HG03139 (cell line): ENCODE measurements at regions not wholly inside any gene's neighbourhood (a gene's known extent, or its start where the extent isn't known, plus 50 kb on each side); places are given as distances from the start of the nearest gene placed in this dataset.

ENCODE experiments used
- ATAC-seq: cut with Tn5 transposase; IDR thresholded peaks from one replicate; pipeline ENCODE4 v1.9.1; 2021; ENCODE audit not compliant: unreplicated experiment

DNA sequence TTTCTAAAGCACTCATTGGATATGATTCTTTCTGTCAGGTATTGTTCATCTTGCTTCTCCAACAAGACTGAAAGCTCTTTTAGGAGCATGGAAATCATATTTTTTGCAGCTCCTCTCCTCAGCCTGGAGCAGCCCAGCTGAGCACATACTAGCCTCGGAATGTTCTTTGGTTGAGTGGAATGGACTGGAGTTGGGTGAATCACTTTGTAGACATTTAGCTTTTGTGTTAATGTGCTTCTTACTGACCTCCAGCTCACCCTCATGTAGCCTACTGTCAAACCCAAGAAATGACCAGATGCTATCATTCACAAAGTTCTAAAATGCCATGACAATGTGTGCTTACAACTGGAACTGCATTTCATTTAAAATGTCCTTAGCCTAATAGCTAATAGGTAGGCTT, 161.1 kb downstream of the NUAK1 start:
- ATAC-seq: no peak

DNA sequence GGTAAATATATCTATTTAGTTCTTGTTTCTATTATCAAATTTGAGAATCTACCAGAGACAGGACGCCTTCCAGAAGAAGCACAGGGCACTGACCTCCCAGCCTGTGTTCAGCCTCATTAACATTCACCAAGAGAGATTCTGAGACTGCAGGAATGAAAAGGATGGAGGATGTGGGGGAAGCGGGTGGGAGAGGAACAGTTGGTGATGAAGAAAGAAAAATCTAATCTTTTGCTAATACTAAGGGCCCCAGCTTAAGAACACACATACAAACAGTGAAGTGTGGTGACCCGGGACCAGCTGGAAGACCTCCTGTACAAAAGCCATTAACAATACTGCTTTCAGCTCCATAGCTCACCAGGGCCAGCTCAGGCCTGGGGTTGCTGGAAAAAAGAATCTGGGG, 160.5 kb downstream of the NUAK1 start:
- no peak for ATAC-seq

DNA sequence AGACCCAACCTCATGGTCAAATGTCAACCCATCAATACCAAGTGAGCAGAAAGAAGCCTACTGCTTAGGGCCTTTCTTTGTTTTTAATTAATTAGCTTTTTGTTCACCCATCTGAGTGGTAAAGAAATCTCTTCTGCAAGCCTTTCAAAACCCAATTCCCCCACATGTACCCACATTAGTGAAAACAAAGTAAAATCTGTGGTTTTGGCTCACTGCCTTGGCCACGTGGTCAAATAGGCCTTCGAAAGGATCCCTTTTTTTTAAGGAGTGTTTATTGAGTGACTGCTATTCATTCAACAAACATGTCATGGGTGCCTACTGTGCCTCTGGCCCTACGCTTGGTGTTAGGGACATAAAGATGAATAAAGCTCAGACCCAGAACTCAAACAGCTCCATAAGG, 160.1 kb downstream of the NUAK1 start:
- no peak for ATAC-seq

DNA sequence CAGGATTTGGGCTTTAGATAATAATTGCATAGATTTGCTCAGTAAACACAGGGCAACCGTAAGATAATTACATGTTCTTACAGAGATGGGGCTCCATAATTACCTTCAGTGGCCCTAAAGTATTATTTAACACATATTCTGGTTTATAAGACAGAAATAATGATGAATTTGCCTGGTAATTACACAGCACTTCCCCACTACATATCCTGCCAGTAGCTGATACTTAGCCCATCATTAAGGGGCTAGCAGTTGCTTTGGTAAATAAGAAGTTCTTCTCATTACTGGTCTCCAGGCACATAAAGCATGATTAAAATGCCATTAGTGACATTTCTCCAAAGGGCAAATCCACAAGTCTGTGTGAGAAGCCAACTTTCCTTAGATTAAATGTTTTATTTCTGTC, 158.7 kb downstream of the NUAK1 start:
- ATAC-seq: no peak

DNA sequence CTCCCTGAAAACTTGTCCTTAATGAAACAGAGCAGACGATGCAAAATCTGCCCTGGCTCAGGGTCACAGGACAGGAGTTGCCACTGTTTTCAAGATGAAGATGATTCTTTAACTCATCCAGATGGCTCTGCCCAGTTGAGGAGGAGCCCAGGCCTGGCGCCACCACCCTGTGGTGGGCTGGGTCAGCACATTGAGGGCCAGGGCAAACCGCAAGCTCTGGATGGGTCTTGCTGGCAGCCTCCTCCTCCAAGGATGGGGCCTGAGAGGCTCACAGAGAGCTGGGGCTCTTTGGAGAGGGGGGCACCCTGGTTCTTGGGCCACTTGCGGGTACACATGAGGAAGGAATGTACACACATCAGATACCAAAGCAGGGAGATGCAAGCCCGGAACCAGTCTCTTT, 158.2 kb downstream of the NUAK1 start:
- ATAC-seq: no peak

DNA sequence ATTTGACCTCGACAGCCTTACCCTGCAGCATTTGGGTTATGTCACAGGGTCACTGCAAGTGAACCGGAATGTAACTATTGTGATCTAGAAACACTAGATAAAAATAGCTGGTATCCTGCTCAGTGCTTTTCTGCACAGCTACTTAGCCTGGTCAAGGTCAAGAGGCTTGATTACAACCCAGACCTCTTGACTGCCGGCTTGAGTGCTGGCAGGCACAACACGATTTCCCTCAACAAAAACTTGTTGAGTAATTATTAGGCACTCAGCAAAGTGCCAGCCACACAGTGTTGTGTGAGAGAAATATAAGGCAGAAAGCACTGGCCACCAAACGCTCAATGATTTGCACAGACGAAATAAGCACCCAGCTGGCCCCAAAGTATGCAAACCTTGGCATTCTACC, 156.7 kb downstream of the NUAK1 start:
- no peak for ATAC-seq

DNA sequence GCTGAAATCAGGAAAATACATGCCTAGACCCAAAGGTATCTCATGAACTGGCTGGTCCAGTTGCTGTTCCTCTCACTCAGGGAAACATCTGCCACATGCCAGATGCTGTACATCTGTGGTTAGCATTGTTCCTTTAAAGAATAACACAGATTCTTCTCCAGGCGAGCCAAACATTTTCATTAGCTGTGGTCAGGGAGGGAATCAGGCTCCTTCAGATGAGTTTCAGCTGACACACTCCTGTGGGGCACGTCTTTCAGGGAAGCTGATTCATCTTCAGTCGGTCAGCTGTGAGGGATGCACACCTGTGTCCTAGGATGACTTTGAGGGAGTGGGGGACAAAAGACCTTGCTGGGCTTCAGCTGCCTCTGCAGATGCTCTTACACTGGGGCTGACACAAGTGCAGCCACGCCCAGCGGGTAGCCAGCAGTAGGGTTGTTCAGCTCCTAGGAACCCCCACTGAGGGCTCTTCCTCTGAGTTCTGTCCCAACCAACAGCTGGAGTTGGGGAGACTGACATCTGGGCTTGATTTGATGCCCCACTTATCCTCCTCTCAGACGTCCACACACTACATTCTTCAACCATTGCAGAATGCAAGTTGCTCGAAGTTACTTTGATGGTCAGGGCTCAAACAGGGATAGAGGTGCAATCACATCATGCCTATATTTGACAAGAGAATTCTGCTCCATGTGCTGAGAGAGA, 155.0 kb downstream of the NUAK1 start:
- no peak for ATAC-seq

DNA sequence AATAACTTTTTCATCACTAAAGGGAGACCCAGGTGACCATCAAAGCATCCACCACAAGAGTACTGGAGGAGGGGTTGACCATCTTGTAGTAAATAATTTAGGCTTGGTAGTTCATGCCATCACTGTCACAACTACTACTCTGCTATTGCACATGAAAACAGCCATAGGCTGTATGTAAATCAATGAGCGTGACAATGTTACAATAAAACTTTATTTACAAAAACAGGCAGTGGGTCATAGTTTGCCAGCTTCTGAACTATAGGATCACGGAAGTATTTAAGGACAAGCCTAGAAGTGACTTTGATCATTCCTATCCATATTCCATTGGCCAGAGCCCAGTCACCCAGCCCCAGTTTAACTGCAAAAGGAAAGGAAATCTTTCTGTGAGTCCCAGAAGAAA, 153.4 kb downstream of the NUAK1 start:
- no peak for ATAC-seq

DNA sequence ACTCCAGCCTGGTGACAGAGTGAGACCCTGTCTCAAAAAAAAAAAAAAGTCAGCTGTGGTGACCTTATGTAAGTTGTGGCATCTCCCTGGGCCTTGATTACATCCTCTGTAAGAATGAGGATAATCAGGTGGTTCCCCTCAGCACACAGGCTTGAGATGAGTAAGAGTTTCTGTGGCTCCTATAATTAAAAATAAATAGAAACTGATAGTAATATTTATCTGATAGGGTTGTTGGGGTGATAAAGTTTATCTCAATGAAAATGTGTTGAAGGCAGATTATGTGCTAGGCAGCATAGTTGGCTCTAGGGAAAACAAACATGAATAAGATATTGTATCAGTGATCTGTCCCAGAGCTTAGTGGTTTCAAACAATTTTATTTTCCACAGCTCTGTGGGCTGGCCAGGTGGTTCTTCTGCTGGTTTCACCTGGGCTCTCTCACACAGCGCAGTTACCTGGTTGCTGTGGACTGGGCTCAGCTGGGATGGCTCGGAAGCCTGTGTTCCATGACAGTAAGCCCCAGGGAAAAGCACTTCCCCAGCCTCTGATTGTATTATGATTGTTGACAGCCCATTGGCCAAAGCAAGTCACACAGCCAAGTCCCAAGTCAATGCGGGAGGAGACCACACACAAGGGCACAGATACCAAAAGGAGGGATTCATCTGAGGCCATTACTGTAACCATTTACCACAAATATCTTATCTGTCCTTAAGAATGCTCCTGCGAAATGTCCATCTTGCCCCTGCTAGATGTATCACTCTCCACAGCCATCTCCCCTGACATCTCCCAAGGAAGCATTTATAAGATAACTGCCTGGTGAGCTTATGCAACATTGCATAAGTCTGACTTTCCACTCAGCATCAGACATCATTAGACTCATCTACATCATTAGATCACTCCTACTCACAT, 151.7 kb downstream of the NUAK1 start:
- ATAC-seq: no peak

DNA sequence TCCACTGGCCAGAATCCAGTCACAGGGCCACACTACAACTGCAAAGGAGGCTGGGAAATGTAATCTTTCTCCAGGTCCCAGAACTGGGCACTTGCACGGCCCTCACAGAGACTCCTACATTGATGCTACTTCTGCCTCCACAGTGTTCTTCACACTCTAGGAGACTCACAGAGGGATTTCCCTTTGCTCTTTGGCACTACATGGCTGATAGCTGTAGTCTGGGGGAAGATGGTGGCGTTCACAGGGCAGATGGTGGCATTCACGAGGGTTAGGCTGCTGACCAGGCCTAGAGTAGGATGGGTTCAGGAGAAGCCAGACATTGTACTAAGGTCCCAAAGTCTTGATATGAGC, 151.1 kb downstream of the NUAK1 start:
- no peak for ATAC-seq

DNA sequence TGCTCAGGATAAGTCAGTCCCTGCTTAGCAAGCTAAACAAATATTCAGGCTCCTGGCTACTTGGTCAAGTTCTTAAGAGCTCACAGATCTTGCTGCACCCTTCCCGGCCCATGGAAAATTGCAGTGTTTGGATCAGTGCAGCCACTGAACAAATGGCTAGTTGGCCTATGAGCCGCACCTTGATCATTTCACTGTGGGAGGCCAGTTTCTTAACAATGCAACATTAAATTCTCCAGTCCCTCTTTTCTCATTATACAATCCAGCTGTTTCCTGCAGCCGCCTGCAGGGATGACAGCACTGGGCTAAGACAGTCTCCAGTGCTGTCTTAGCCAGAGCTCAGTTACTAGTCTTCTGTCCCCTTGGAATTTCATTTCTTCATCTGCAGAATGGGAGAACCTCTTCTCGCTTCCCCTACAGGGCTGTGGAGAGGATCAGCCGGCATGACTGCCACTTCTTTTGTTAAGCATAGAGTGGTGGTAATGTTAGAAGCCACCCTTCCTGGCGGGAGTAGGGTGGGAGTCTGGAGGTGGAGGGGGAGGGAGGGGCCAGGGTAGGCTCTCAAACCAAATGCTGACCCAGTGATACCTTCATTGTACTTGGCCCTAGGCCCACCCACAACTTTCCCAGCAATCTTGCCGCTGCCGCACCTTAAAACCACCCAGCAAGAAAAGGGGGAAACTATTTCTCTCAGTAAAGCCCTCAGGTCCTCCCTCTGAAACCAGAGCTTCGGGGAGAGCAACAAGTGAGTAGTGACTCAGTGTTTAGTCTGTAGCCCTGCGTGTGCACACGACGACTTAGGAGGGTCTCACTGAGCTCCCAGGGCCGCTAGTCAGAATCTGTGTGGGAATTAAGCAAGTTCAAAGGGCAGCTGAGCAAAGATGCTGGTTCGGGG, 145.7 kb downstream of the NUAK1 start:
- ATAC-seq: no peak

DNA sequence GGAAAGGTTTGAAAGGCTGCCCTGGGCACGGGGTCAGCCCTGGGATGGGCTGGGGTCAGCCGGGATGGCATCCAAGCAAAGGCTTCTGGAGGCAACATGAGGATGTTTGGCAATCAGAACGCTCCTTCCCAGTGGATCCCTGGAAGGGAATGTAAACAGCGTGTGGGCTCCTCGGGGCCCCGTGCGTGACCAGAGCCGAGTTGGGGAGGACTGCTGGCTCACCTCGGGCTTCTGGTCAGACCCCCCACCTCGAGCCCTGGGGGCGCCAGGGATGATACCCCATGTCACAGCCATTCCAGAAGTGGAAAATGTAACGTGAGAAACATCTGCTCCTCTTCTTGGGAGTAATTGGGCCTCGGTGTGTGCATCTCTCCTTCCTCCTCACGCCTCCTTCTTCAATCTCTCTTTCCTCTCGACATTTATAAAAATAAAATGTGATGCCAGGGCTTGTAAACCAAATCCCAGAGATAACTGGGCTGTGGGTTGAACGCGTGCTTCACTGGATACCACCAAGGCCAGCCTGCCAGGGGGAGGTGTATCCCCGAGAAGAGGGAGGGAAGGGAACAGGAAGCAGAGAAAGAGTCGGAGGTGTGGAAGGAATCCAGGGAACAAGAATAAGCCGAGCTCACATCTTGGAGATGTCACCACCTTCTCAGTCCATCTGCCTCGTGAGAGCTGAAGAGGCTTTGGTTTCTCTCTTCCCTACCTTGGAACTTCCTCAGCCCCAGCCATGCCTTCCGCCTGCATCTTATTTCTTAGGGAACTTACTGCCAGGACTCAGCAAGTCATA, 144.8 kb downstream of the NUAK1 start:
- ATAC-seq: no peak

DNA sequence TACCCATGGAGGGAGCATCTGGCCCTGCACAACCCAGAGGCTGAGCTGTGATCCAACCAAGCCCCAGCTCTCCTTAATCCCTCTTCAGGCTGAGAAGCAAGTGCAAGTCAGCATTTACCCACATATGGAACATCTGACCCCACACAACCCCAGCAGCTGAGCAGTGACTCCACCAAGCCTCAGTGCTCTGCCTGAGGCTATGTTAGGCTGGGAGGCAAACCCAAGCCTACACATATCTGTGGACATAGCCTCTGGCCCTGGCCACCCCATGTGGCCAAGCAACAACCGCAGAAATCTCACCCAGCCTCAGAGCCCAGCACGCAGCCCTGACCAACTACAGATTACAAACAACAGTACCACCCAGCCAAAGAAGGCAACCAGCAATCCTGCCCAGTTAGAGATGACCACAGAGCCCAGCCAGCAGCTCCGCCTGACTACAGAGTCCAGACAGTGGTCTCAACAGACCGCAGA, 142.8 kb downstream of the NUAK1 start:
- ATAC-seq: no peak

DNA sequence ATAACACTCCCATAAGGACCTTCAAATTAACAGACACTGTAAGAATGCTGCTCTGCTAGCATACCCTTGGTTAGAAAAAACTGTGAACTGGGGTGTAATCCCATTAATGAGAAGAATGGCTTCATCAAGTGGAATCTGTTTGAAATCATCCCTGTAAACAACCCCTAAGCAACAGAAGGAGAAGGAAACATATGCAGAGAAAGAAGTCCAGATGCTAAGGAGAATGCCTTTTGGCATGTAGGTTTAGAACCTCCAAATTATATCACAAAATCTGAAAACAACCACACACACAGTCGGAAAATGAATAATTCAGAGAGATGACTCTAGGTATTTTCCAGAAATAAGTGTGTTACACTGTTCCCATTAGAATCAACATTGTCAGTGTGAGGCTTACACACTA, 140.2 kb downstream of the NUAK1 start:
- no peak for ATAC-seq

DNA sequence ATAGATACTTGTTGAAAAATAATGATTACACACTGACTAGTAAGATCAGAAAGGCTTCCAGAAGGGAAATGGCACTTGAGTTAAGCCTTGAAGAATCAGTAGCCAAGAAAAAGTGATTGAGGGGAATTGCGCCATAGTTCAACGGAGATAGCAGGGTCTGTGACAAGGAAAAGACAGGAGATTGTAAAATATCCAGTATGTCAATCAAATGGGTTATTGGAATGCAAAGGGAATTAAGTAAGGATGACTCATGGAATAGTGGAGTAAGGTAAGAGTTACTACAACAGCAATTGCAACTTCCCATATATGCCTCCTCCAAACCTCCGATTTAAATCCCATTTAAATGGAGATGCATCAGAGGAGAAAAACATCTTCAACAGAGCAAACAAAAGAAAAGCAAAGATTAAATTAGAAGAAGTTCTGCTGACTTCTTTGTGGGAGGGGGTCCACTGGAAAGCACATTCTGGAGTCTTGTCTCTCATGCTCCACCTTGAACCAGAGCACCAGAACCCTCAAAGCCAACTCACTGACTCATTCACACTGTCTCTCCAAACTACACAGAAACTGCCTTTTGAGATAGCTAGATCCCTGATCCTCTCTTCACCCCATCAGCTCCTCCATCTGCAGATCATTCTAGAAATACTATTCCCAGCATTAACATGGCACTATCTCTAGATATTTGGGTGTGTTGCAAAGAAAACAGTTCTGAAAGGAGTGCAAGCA, 138.2 kb downstream of the NUAK1 start:
- ATAC-seq: no peak

DNA sequence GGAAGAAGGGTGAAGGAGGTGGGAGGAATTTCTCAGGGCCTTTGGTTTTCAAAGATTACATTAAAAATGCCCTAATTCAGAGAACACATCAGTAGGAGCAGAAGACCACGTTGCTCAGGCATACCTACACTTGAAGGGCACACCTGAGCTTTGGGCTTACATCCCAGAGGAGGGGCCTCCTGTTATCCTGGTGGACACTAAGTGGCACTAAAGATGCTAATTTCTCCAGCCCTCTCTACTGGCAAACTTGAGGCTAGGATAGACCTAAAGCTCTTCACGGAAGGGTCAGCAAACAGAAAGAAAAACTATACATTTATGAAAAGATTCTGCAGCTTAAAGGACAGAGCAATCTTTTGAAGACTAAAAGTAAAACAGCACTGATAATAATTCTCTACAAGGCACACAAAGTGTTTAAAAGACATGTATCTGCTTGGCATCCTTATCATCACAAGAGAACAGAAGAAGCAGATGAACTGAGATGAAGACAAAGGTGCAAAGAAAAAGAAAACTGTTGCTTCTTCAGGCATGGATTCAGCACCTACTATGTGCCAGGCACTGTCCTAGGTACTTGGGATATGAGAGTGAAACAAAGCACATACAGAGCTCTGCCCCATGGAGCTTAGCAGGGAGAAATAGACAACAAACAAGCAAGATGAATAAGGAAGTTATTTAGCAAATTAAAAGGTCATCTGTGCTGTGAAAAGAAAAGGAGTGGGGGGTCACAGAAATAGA, 137.5 kb downstream of the NUAK1 start:
- no peak for ATAC-seq

DNA sequence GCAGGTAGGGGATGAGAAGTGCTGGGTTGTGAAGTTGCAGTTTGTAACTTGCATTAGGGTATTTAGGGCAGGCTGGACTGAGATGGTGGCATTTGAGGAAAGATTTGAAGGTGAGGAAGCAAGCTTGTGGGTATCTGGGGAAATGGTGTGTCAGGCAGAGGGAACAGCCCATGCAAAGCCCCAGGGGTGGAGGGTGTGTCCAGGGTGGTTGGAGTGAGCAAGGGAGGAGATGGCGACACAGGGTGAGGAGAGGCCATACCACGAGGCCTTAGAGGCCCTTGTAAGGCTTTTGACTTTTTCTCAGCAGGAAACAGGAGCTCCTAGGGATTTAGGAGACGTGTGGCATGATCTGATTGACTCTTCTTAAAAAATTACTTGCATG, 136.9 kb downstream of the NUAK1 start:
- ATAC-seq: no peak

DNA sequence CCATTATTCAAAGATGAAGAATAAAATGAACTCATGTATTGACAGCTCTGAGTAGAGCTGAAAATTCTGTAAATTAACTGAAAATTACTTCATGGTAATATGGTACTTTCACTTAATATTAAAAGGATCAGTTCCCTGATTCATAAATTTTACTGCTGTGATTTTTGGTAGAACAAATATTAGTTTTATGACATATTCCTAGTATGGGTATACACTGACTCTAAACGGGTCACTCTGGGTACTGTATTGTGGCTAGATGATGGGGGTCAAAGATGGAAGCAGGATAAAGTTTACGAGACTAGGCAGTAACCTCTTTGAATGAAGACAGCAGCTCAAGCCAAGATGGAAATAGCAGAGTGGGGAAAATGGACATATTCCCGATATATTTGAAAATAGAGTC, 135.5 kb downstream of the NUAK1 start:
- ATAC-seq: no peak

DNA sequence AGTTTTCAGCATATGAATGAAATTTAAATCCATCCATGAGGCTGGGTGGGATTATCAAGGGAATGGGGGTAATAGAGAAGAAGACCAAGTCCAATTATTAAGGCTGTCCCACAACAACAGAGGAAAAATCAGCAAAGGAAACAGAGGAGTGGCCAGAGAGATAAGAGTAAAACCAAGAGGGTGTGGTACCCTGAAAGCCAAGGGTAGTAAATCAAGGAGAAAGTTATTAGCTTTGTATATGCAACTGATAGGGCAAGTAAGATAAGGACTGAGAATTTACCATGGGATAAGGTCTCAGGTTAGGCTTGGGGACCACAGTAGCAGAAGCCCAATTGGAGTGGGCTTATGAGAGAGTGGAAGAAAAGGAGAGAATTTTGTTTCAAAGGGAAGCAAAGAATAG, 134.5 kb downstream of the NUAK1 start:
- no peak for ATAC-seq
